ENCODE measurements at regions not wholly inside any gene's neighbourhood (a gene's known extent, or its start where the extent isn't known, plus 50 kb on each side); places are given as distances from the start of the nearest gene placed in this dataset.

DNA sequence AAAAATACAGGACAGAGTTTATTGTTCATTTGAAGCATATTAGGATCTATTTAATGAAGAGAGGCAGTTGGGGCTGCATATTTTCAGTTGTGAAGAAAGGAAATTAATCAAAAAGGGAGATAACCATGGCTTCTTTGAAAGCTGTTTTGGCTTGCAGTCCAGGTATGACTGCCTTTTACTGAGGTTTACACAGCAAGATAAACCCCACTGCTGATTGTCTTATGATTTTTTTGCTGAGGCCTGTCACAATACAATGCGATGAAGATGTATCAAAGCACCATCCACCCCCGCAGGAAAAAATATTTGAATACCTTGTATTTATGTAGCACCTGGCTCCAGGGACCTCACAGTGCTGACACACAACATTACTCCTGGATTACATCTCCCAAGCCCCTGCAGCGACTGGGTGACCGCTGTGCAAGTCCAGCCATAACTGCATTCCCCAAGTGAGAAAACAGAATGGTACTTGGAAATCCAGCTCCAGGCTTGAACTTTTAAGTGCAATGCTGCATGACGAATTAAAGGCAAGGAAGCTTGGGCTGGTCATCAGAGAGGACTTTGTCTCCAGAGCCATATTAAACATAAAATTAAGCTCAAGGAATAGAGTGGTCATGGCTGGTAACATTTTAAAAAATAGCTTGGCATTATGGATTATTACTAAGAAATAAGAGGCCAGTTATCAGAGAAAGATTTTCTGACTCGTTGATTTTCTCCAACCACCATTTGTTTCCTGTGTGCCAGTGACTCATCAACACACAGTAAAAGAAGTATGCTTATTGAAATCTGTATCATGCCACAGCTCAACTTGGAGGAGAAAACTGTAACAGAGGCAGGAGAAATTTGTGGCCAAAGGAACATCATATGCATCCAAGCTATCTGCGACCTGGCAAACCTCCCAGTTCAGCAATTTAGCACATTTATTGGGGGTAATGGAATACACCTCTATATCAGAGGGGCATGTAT is 374.2 kb downstream of the MAN2A1 start:
- H3K4me3 ChIP-seq (ENCODE audit: low read depth, low read length): no peak overlapping the region
- H3K36me3 ChIP-seq (ENCODE audit: insufficient read depth): no peaks in the 10 kb centered on the region
- 82% methylated on average over 7 of the region's 7 CpGs for WGBS
- no peaks in the 10 kb centered on the region for H3K4me1 ChIP-seq (ENCODE audit: insufficient read depth)
- H3K27ac ChIP-seq (ENCODE audit: low read depth): no peak overlapping the region
- DNase-seq (ENCODE audit: extremely low spot score): no peak

- WGBS: 68% methylated on average over 4 of the region's 4 CpGs
These were observed 375.0 kb downstream of the MAN2A1 start for GRCh38 chr5:110064603-110065268.

GRCh38 chr5:110070836-110071235 is 381.1 kb downstream of the MAN2A1 start:
- H3K4me1 ChIP-seq (ENCODE audit: insufficient read depth): no peaks in the 10 kb centered on the region
- H3K36me3 ChIP-seq (ENCODE audit: insufficient read depth): no peaks in the 10 kb centered on the region
- no peak overlapping the region for H3K27ac ChIP-seq (ENCODE audit: low read depth)
- DNase-seq (ENCODE audit: extremely low spot score): no peak
- no peak overlapping the region for H3K4me3 ChIP-seq (ENCODE audit: low read depth, low read length)
- WGBS: 76% methylated on average over 4 of the region's 4 CpGs

More at GRCh38 chr5:110064603-110065268, 375.0 kb downstream of the MAN2A1 start:
- Histone ChIP-seq H3K4me1 (ENCODE audit: insufficient read depth) (no peaks in the 10 kb centered on the region), H3K27ac (ENCODE audit: low read depth) (no peak overlapping the region), H3K36me3 (ENCODE audit: insufficient read depth) (no peaks in the 10 kb centered on the region), H3K4me3 (ENCODE audit: low read depth, low read length) (no peak overlapping the region)
- DNase-seq (ENCODE audit: extremely low spot score): no peak

GRCh38 chr5:110072651-110073050 is 382.9 kb downstream of the MAN2A1 start:
- Histone ChIP-seq H3K4me1 (ENCODE audit: insufficient read depth) (no peaks in the 10 kb centered on the region), H3K4me3 (ENCODE audit: low read depth, low read length) (no peak overlapping the region), H3K36me3 (ENCODE audit: insufficient read depth) (no peaks in the 10 kb centered on the region), H3K27ac (ENCODE audit: low read depth) (no peak overlapping the region)
- DNase-seq (ENCODE audit: extremely low spot score): no peak

- Histone ChIP-seq H3K36me3 (ENCODE audit: insufficient read depth) (no peaks in the 10 kb centered on the region), H3K4me1 (ENCODE audit: insufficient read depth) (no peaks in the 10 kb centered on the region), H3K27ac (ENCODE audit: low read depth) (no peak overlapping the region), H3K4me3 (ENCODE audit: low read depth, low read length) (no peak overlapping the region)
- WGBS: 47% methylated on average over 2 of the region's 2 CpGs
- DNase-seq (ENCODE audit: extremely low spot score): no peak
These were observed 383.8 kb downstream of the MAN2A1 start for GRCh38 chr5:110073534-110073933.

GRCh38 chr5:110075656-110076055 is 385.9 kb downstream of the MAN2A1 start:
- no peak overlapping the region for H3K27ac ChIP-seq (ENCODE audit: low read depth)
- no peak for DNase-seq (ENCODE audit: extremely low spot score)
- WGBS: 69% methylated on average over 1 of the region's 1 CpG
- H3K4me3 ChIP-seq (ENCODE audit: low read depth, low read length): no peak overlapping the region
- H3K4me1 ChIP-seq (ENCODE audit: insufficient read depth): no peaks in the 10 kb centered on the region
- H3K36me3 ChIP-seq (ENCODE audit: insufficient read depth): no peaks in the 10 kb centered on the region

- no peaks in the 10 kb centered on the region for H3K36me3 ChIP-seq (ENCODE audit: insufficient read depth)
- H3K4me3 ChIP-seq (ENCODE audit: low read depth, low read length): no peak overlapping the region
- no peaks in the 10 kb centered on the region for H3K4me1 ChIP-seq (ENCODE audit: insufficient read depth)
- 86% methylated on average over 3 of the region's 3 CpGs for WGBS
- no peak for DNase-seq (ENCODE audit: extremely low spot score)
- H3K27ac ChIP-seq (ENCODE audit: low read depth): no peak overlapping the region
These were observed 387.4 kb downstream of the MAN2A1 start for GRCh38 chr5:110077147-110077546.

GRCh38 chr5:110082194-110082593 is 392.5 kb downstream of the MAN2A1 start:
- Histone ChIP-seq H3K4me1 (ENCODE audit: insufficient read depth) (no peaks in the 10 kb centered on the region), H3K36me3 (ENCODE audit: insufficient read depth) (no peaks in the 10 kb centered on the region), H3K27ac (ENCODE audit: low read depth) (no peak overlapping the region), H3K4me3 (ENCODE audit: low read depth, low read length) (no peak overlapping the region)
- WGBS: 86% methylated on average over 3 of the region's 3 CpGs
- DNase-seq (ENCODE audit: extremely low spot score): no peak

DNA sequence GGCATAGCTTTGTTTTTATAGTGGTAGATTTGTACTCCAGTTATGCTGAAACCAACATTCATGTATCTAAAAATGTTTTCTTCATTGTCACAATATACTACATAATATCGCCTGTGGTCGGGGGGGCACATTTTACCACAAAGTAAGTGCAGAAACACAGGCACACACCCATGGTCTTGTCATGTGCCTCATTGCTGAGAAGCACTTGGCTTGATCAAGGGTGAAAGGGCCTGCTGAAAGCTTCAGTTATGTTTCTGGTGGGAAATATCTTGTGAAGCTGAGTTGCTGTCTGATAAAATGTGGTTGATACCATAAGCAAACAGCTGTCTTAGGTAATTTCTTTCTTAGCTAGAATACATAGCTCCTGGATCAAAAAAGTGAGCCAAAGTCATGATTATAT is 393.1 kb downstream of the MAN2A1 start:
- Histone ChIP-seq H3K36me3 (ENCODE audit: insufficient read depth) (no peaks in the 10 kb centered on the region), H3K4me1 (ENCODE audit: insufficient read depth) (no peaks in the 10 kb centered on the region), H3K27ac (ENCODE audit: low read depth) (no peak overlapping the region), H3K4me3 (ENCODE audit: low read depth, low read length) (no peak overlapping the region)
- DNase-seq (ENCODE audit: extremely low spot score): no peak
- WGBS: 96% methylated on average over 2 of the region's 2 CpGs

DNA sequence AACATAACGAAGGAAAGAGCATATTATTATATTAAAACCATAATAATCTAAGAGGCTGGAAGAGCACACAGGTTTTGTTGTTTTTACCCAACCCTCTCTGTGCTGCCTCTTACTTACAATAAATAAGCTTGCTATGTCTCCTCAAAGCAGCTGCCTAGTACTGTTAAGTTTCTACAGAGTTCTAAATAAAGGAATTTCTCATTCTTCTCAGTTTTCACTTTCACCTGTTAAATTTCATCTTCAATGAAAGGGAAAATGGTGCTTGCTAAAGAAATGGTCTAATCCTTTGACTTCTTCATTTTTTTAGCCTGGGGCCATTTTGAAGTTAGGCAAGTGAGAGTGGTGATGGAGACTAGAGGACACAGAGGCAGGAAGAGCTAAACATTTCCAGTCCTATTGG is 396.1 kb downstream of the MAN2A1 start:
- no peak for DNase-seq (ENCODE audit: extremely low spot score)
- Histone ChIP-seq H3K27ac (ENCODE audit: low read depth) (no peak overlapping the region), H3K4me1 (ENCODE audit: insufficient read depth) (no peaks in the 10 kb centered on the region), H3K4me3 (ENCODE audit: low read depth, low read length) (no peak overlapping the region), H3K36me3 (ENCODE audit: insufficient read depth) (no peaks in the 10 kb centered on the region)
- 99% methylated on average over 1 of the region's 1 CpG for WGBS

DNA sequence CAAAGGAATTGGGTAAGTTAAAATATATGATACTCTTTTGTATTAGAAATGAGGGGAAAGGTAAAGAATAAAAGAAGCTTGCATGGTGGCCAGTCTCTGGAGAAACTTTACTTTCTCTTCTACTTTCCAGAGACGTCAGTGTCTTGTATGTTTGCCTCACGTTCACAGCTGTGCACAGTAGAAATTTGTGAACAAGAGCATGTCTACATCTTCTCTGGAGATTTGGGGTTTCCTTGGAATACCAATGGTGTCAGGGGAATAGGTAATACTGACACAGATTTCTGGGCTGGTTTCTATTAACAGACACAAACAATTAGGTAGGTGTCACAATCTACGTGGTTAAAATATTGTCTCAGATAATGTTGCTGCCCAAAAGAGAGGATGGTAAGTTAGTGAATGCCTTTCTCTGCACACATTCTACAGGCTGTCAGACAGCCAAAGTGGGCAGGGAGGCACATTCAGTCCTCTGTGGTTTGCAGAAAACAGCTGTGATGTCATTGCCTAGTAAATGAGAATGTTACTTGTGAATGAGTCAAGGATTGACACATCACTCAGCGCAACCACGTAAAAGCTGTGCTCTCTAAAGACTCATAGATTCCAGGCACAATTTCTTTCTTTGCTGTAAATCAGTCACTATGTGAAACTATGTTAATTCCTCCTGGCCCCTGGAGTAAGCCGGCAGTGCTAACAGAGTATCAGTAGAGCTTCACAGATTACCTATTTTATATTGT is 397.1 kb downstream of the MAN2A1 start:
- H3K27ac ChIP-seq (ENCODE audit: low read depth): no peak overlapping the region
- DNase-seq (ENCODE audit: extremely low spot score): no peak
- H3K36me3 ChIP-seq (ENCODE audit: insufficient read depth): no peaks in the 10 kb centered on the region
- H3K4me3 ChIP-seq (ENCODE audit: low read depth, low read length): no peak overlapping the region
- no peaks in the 10 kb centered on the region for H3K4me1 ChIP-seq (ENCODE audit: insufficient read depth)
- WGBS: 36% methylated on average over 6 of the region's 6 CpGs

GRCh38 chr5:110087829-110088228 is 398.1 kb downstream of the MAN2A1 start:
- Histone ChIP-seq H3K36me3 (ENCODE audit: insufficient read depth) (no peaks in the 10 kb centered on the region), H3K4me3 (ENCODE audit: low read depth, low read length) (no peak overlapping the region), H3K27ac (ENCODE audit: low read depth) (no peak overlapping the region), H3K4me1 (ENCODE audit: insufficient read depth) (no peaks in the 10 kb centered on the region)
- 67% methylated on average over 7 of the region's 7 CpGs for WGBS
- no peak for DNase-seq (ENCODE audit: extremely low spot score)

GRCh38 chr5:110088676-110089436 is 399.1 kb downstream of the MAN2A1 start:
- Histone ChIP-seq H3K27ac (ENCODE audit: low read depth) (no peak overlapping the region), H3K4me3 (ENCODE audit: low read depth, low read length) (no peak overlapping the region), H3K36me3 (ENCODE audit: insufficient read depth) (no peaks in the 10 kb centered on the region), H3K4me1 (ENCODE audit: insufficient read depth) (no peaks in the 10 kb centered on the region)
- no peak for DNase-seq (ENCODE audit: extremely low spot score)
- whole genome bisulfite sequencing: 72% methylated on average over 1 of the region's 1 CpG

Measured in urinary bladder (tissue), 3 donors.